Sigmoid colon (tissue), 6 donors: ENCODE measurements at regions not wholly inside any gene's neighbourhood (a gene's known extent, or its start where the extent isn't known, plus 50 kb on each side); places are given as distances from the start of the nearest gene placed in this dataset.

Source experiments
- DNase-seq: peaks from one replicate; pipeline ENCODE4 v3.0.0-alpha.2; 2019
- H3K27ac ChIP-seq, 4 donors: fragments of 200-600 bp; sonication (generic); one replicate each; pipeline ENCODE4 v1.5.1; 2016 to 2019; ENCODE audit warnings: mild to moderate bottlenecking in 1 of 4
- H3K27me3 ChIP-seq, 3 donors: fragments of 200-600 bp; sonication (generic); one replicate each; pipeline ENCODE4 v1.5.1; 2019; ENCODE audit warnings: mild to moderate bottlenecking in 1 of 3
- H3K36me3 ChIP-seq, 4 donors: fragments of 200-600 bp; sonication (generic); one replicate each; pipeline ENCODE4 v1.5.1; 2016 to 2019
- H3K4me1 ChIP-seq, 4 donors: fragments of 200-600 bp; sonication (generic); one replicate each; pipeline ENCODE4 v1.5.1; 2017 to 2019
- H3K4me3 ChIP-seq, 4 donors: fragments of 200-600 bp; sonication (generic); one replicate each; pipeline ENCODE4 v1.5.1; 2017 to 2019; ENCODE audit warnings: mild to moderate bottlenecking in 2 of 4, moderate library complexity in 1 of 4
- H3K9me3 ChIP-seq, 4 donors: fragments of 200-600 bp in 3 of 4; sonication (generic) in 3 of 4; one replicate each; pipeline versions ENCODE4 v1.5.1 to v1.6.1; 2013 to 2019
- CTCF ChIP-seq, 4 experiments: fragments of 450-650 bp in 3 of 4; fragments of 200-600 bp in 1 of 4; IDR thresholded peaks; one replicate each; pipeline ENCODE4 v1.5.1; 2016 to 2019; ENCODE audit warnings: antibody characterized with exemption in 4 of 4, mild to moderate bottlenecking in 3 of 4, moderate library complexity in 2 of 4
- EP300 ChIP-seq, 4 donors: sonication (generic); formaldehyde crosslinking; IDR thresholded peaks; one replicate each; pipeline ENCODE4 v1.6.1; 2017; ENCODE audit warnings: antibody characterized with exemption in 4 of 4
- POLR2A ChIP-seq, 2 donors: fragments of 450-650 bp; IDR thresholded peaks; one replicate each; pipeline ENCODE4 v1.6.1; 2016; ENCODE audit warnings: antibody characterized with exemption in 2 of 2, mild to moderate bottlenecking in 2 of 2, moderate library complexity in 2 of 2
- POLR2AphosphoS5 ChIP-seq, 4 donors: sonication (generic); formaldehyde crosslinking; IDR thresholded peaks; one replicate each; pipeline ENCODE4 v1.6.1; 2017; ENCODE audit warnings: antibody characterized with exemption in 4 of 4
- whole genome bisulfite sequencing, 2 donors: extraction: QIAGEN DNeasy Blood & Tissue Kit; methylation state at CpG; one replicate each; pipeline ENCODE4 v1.1.7; 2013; 5-methylcytosine and 5-hydroxymethylcytosine counted together
- intact Hi-C: fragments of 100-400 bp; cut with DNase I; formaldehyde crosslinking; loops from one replicate; pipeline ENCODE4 v1.15.1; 2023
- donor health status: healthy with polysubstance abuse.
- donor health status: healthy.

- 88 to 90% methylated on average over 6 of the region's 6 CpGs for WGBS, 2 donors
- DNase-seq, result no peak
Observed at GRCh38 chr1:184210862-184211261, 159.3 kb downstream of the TSEN15 start.

GRCh38 chr1:184212649-184213314 is 161.3 kb downstream of the TSEN15 start:
- H3K27ac ChIP-seq, result no peak overlapping the region
- no peak for DNase-seq
- no peaks in the 10 kb centered on the region for H3K9me3 ChIP-seq
- intact Hi-C loops, result no loop called here
- WGBS, 2 donors, result 81% methylated on average over 7 of the region's 7 CpGs
- H3K27me3 ChIP-seq, result no peaks in the 10 kb centered on the region
- TF ChIP-seq POLR2A (IDR thresholded peaks at IDR 0.05) (no peak), EP300 (IDR thresholded peaks at IDR 0.05) (no peak), CTCF (IDR thresholded peaks at IDR 0.05) (no peak), POLR2AphosphoS5 (IDR thresholded peaks at IDR 0.05) (no peak)
- peaks cover 0 to 10% (median 0%) of the 10 kb centered on the region in 4 donors for H3K4me1 ChIP-seq
- H3K4me3 ChIP-seq, result no peak overlapping the region
- no peaks in the 10 kb centered on the region for H3K36me3 ChIP-seq

More at GRCh38 chr1:184210862-184211261, 159.3 kb downstream of the TSEN15 start:
- TF ChIP-seq POLR2AphosphoS5 (IDR thresholded peaks at IDR 0.05) (no peak), EP300 (IDR thresholded peaks at IDR 0.05) (no peak), CTCF (IDR thresholded peaks at IDR 0.05) (no peak), POLR2A (IDR thresholded peaks at IDR 0.05) (no peak)
- Histone ChIP-seq H3K27ac (no peak overlapping the region), H3K36me3 (no peaks in the 10 kb centered on the region), H3K27me3 (no peaks in the 10 kb centered on the region), H3K4me1 (peaks cover 0 to 10% (median 0%) of the 10 kb centered on the region in 4 donors), H3K4me3 (no peak overlapping the region), H3K9me3 (no peaks in the 10 kb centered on the region)
- intact Hi-C loops, result no loop called here

GRCh38 chr1:184214128-184214527 is 162.6 kb downstream of the TSEN15 start:
- intact Hi-C loops, result no loop called here

GRCh38 chr1:184215274-184215925 is 163.9 kb downstream of the TSEN15 start:
- TF ChIP-seq CTCF (IDR thresholded peaks at IDR 0.05), result no peak
- TF ChIP-seq POLR2AphosphoS5 (IDR thresholded peaks at IDR 0.05), result no peak
- no peak for TF ChIP-seq POLR2A (IDR thresholded peaks at IDR 0.05)
- TF ChIP-seq EP300 (IDR thresholded peaks at IDR 0.05), result no peak
- Histone ChIP-seq H3K27ac (no peak overlapping the region), H3K4me3 (no peak overlapping the region), H3K4me1 (peaks cover 0 to 10% (median 0%) of the 10 kb centered on the region in 4 donors), H3K36me3 (no peaks in the 10 kb centered on the region), H3K27me3 (no peaks in the 10 kb centered on the region), H3K9me3 (no peaks in the 10 kb centered on the region)
- 47 to 74% methylated on average over 6 of the region's 6 CpGs for WGBS, 2 donors
- no peak for DNase-seq
- intact Hi-C loops, result no loop called here

More at GRCh38 chr1:184214128-184214527, 162.6 kb downstream of the TSEN15 start:
- no peak for DNase-seq
- TF ChIP-seq POLR2AphosphoS5 (IDR thresholded peaks at IDR 0.05), result no peak
- TF ChIP-seq POLR2A (IDR thresholded peaks at IDR 0.05), result no peak
- no peak for TF ChIP-seq EP300 (IDR thresholded peaks at IDR 0.05)
- TF ChIP-seq CTCF (IDR thresholded peaks at IDR 0.05), result no peak
- H3K36me3 ChIP-seq, result no peaks in the 10 kb centered on the region
- no peak overlapping the region for H3K4me3 ChIP-seq
- H3K27ac ChIP-seq, result no peak overlapping the region
- no peaks in the 10 kb centered on the region for H3K27me3 ChIP-seq
- H3K9me3 ChIP-seq, result no peaks in the 10 kb centered on the region
- H3K4me1 ChIP-seq, result peaks cover 0 to 10% (median 0%) of the 10 kb centered on the region in 4 donors
- WGBS, 2 donors, result 77 to 85% methylated on average over 4 of the region's 4 CpGs
